H1 (cell line): ENCODE measurements at regions not wholly inside any gene's neighbourhood (a gene's known extent, or its start where the extent isn't known, plus 50 kb on each side); places are given as distances from the start of the nearest gene placed in this dataset.

Source experiments
- BRCA1 ChIP-seq: IDR thresholded peaks from 2 replicates; pipeline ENCODE4 v1.6.1; 2012; ENCODE audit warnings: low read depth, low read length, improper control_type of control experiment
- CHD2 ChIP-seq: IDR thresholded peaks from 2 replicates; pipeline ENCODE4 v1.6.1; 2012; ENCODE audit warnings: low read length, improper control_type of control experiment
- CHD7 ChIP-seq: fragments of 300-600 bp; sonication (generic); IDR thresholded peaks from 2 replicates; pipeline ENCODE4 v1.7.1; 2012; ENCODE audit warnings: low read length, moderate library complexity, mild to moderate bottlenecking, inconsistent platforms; ENCODE audit not compliant: insufficient replicate concordance

- no peak for TF ChIP-seq CHD7
- TF ChIP-seq BRCA1, result no peak
- TF ChIP-seq CHD2, result no peak
Measured at GRCh38 chr21:39116761-39117439, 66.4 kb downstream of the PSMG1 start (continued).
